Stimulated activated naive CD4-positive, alpha-beta T cell treated with Interleukin-2 at 50 U/mL for 16 hours (primary cell): ENCODE measurements at regions not wholly inside any gene's neighbourhood (a gene's known extent, or its start where the extent isn't known, plus 50 kb on each side); places are given as distances from the start of the nearest gene placed in this dataset.

Experiments
- DNase-seq: peaks from one replicate; lab custom pipeline; 2025; lab: John Stamatoyannopoulos, UW

DNA sequence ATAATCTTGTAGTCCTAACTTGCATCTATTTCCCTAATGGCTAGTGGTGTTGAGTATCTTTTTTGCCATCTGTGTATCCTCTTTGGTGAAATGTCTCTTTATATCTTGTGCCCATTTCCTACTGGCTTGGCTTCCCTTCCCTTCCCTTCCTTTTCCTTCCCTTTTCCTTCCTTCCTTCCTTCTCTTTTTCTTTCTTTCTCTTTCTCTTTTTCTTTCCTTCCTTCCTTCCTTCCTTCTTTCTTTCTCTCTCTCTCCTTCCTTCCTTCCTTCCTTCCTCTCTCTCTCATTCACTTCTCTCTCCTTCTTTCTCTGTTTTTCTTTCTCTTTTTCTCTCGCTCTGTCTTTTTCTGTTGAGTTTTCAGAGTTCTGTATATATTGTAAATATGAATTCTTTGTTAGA lies 61.5 kb upstream of the SLC4A4 start:
- DNase-seq = no peak

DNA sequence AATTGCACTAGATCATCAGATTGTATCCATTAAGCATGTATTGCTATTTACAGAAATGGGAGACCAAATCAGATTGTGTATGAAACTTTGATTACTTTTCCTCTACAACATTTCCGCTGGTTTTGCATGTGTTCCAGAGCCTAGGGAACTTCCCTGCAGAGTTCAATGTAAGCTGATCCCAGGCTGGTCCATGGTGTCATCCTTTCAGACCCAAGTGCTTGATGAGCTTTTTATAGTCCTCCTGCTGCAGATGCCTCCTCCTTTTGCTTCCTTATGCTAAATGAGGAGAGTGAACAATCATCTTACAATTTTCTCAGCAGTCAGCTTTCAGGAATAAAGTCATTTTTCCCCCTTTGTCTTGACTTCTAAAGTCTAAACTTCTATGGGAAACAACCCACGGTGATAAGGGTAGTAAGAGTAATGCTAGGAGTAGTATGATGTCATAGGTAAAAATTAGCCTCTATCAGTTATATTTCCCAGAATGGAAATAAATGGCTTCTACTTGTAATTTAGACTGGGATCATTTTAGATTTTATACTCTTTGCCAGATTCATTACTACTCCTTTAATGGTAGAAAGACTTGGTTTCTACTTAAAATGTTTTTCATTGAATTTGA lies 55.1 kb upstream of the SLC4A4 start:
- DNase-seq = no peak

DNA sequence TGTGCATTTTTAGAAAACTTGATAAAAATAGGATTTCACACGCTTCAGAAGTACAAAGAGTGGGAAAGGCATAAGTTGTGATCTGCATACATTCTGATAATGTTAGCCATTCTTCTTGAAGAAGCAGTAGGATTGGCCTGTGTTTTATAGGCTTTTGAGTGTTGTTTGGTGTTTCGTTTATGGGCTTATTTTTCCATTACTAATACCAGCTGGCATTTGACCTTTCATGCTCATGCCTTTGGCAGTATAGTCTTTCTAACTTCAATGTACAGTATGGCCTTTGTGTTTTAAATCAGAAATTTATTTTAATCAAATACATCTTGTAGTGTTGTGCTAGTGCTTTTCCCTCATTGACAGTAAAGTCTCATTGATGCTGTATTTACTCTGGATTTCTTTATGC lies 51.5 kb upstream of the SLC4A4 start:
- DNase-seq = no peak

DNA sequence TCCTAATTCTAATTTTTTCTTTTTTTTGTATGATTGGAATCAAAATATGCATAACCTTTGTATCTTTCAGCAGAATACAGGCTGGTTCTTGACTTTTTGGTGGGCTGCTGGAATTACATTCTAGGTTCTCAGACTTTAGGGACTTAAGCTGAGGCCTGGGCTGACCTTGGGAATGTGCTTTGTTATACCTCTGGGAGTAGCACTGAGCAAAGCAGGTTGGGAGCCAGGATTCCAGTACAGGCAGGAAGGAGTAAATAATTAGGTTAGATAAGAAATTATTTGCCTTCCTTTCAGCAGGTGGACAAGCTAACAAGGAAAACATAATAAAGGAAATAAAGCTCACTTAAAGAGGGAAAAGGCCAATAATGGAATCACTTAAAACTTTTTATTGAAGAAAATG lies 49.9 kb upstream of the SLC4A4 start:
- DNase-seq = no peak
